Neural progenitor cell (in vitro differentiated cells): ENCODE measurements at regions not wholly inside any gene's neighbourhood (a gene's known extent, or its start where the extent isn't known, plus 50 kb on each side); places are given as distances from the start of the nearest gene placed in this dataset.

Experiments used
- EZH2phosphoT487 ChIP-seq: fragments of 200-600 bp; sonication (generic); IDR thresholded peaks from 2 replicates; pipeline ENCODE4 v1.6.1; 2017; ENCODE audit warnings: antibody characterized with exemption
- TF ChIP-seq, protein P1 (sequence below): fragments of 200-600 bp; sonication (generic); IDR thresholded peaks from 2 replicates; pipeline ENCODE4 v1.5.1; 2017; ENCODE audit warnings: antibody characterized with exemption, mild to moderate bottlenecking

- TF ChIP-seq EZH2phosphoT487: no peak
- TF ChIP-seq, protein P1, sequence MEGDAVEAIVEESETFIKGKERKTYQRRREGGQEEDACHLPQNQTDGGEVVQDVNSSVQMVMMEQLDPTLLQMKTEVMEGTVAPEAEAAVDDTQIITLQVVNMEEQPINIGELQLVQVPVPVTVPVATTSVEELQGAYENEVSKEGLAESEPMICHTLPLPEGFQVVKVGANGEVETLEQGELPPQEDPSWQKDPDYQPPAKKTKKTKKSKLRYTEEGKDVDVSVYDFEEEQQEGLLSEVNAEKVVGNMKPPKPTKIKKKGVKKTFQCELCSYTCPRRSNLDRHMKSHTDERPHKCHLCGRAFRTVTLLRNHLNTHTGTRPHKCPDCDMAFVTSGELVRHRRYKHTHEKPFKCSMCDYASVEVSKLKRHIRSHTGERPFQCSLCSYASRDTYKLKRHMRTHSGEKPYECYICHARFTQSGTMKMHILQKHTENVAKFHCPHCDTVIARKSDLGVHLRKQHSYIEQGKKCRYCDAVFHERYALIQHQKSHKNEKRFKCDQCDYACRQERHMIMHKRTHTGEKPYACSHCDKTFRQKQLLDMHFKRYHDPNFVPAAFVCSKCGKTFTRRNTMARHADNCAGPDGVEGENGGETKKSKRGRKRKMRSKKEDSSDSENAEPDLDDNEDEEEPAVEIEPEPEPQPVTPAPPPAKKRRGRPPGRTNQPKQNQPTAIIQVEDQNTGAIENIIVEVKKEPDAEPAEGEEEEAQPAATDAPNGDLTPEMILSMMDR: no peak
Measured at GRCh38 chr6:11379805-11380204, 147.3 kb upstream of the NEDD9 start.
